Esophagus mucosa (tissue), 1 donor: ENCODE measurements at regions not wholly inside any gene's neighbourhood (a gene's known extent, or its start where the extent isn't known, plus 50 kb on each side); places are given as distances from the start of the nearest gene placed in this dataset.
"Not testable (repeated sequence)": the region's sequence is repeated elsewhere in the genome, so short reads cannot be mapped to it uniquely, and the experiment has no call there.

Experiments
- ATAC-seq: fragments of 200-7000 bp; cut with Tn5 transposase; one replicate; pipeline ENCODE4 v1.9.1; 2020
- donor health status: DM: yes; HTN: yes; CAD: no.

GRCh38 chr2:183811281-183811680, 687.0 kb downstream of the NUP35 start:
- no peak for ATAC-seq

DNA sequence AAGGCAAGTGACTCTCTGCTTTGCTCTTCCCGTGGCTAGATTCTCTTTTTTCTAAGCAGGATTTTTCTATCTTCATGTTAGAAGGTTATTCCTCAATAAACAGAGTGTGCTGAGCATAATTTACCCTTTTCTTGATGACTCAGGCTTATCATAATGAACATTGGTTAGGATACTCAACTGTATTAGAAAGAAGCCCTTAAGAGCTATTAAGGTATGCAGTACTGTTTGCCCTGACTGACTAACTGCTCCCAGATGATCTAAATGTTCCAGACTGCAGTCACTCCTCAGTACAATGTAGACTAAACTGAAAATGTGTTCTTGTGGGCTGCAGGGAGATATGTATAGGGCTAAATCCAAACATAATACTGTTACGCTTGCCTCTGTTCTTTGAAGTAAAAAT, 687.8 kb downstream of the NUP35 start:
- no peak for ATAC-seq

GRCh38 chr2:183825710-183826109, 701.5 kb downstream of the NUP35 start:
- ATAC-seq: no peak

GRCh38 chr2:183829931-183830330, 705.7 kb downstream of the NUP35 start:
- ATAC-seq: no peak

DNA sequence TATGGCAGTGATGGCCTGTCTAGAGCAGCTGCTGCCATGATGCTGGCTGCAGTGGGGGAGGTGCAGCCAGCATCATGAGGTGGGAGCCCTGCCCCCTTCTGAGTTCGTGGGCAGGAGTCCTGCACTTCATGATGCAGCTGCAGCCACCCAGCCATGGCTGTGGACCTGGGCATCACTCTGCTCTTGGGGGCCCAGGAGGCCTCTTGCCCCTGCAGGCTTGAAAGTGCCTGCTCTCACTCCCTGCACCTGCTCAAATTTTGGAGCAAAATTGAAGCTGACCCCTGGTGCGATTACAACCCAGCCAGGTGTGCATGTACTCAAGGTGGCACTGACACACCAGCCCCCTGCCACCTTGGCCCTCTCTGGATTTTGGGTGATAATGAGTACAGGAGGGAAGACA, 712.9 kb downstream of the NUP35 start:
- ATAC-seq: no peak

GRCh38 chr2:183838295-183838694, 714.1 kb downstream of the NUP35 start:
- no peak for ATAC-seq

GRCh38 chr2:183840061-183840584, 715.9 kb downstream of the NUP35 start:
- ATAC-seq: no peak

- ATAC-seq: not testable (repeated sequence)
Measured at GRCh38 chr2:183849826-183850225, 725.6 kb downstream of the NUP35 start.

DNA sequence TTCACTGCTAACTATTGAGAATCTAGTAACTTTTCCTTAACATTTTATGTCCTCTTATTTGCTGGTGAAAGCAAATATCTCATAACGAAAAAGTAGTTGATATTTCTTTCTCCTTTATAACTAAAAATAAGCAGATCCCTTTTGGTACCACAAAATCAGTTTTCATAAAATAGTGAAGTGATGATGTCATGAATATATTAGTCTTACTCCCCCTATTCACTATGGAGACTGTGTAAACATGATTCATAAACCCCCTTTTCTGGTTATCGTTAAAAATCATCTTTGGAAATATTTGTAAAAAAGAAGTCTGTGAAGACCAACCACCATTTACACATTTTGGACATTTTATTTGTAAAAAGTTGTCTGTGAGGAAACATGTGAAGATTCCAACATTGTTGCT, 734.9 kb downstream of the NUP35 start:
- no peak for ATAC-seq

GRCh38 chr2:183866666-183867065, 731.7 kb upstream of the ZNF804A start:
- ATAC-seq: no peak

GRCh38 chr2:183867206-183867605, 731.1 kb upstream of the ZNF804A start:
- no peak for ATAC-seq

- ATAC-seq: no peak
Measured at GRCh38 chr2:183868153-183868552, 730.2 kb upstream of the ZNF804A start.

GRCh38 chr2:183868707-183869106, 729.6 kb upstream of the ZNF804A start:
- ATAC-seq: peak; percentile 86

- ATAC-seq: no peak
Measured at GRCh38 chr2:183872131-183872530, 726.2 kb upstream of the ZNF804A start.

DNA sequence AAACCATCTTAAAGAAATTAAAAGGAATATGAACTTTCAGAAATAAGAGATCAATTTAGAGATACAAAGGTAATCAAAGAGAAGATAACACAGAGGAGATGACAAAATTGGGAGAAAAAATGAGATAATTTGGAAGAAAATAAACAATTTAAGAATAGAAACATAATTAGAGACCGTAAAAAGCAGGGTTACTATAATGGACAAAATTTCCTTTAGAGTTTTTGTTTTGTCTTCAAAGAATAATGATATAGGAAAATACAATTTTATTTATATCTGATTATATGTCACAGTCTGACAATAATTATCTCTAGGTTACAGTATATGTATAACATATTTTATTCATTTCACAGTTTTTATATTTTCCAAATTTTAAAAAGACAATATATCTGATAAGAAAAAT, 716.4 kb upstream of the ZNF804A start:
- ATAC-seq: no peak

GRCh38 chr2:183892315-183892941, 705.9 kb upstream of the ZNF804A start:
- ATAC-seq: no peak

GRCh38 chr2:183898641-183899040, 699.7 kb upstream of the ZNF804A start:
- no peak for ATAC-seq

- ATAC-seq: no peak
Measured at GRCh38 chr2:183901931-183902330, 696.4 kb upstream of the ZNF804A start.

- no peak for ATAC-seq
Measured at GRCh38 chr2:183903026-183903425, 695.3 kb upstream of the ZNF804A start.

GRCh38 chr2:183916041-183916440, 682.3 kb upstream of the ZNF804A start:
- not testable (repeated sequence) for ATAC-seq

GRCh38 chr2:183919167-183919566, 679.2 kb upstream of the ZNF804A start:
- ATAC-seq: no peak

DNA sequence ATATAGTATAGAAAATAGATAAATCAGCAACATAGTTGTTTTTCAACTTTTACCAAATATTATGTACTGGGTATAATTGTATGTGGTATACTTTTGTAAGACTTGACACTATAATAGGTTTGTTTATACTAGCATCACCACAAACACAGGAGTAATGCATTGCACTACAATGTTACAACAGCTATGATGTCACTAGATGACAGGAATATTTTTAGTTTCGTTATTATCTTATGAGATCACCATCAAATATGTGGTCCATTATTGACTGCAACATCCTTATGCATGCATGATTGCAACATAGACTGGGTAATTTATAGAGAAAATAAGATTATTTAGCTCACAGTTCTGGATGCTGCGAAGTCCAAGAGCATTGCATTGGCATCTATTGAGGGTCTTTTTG, 678.4 kb upstream of the ZNF804A start:
- ATAC-seq: no peak

DNA sequence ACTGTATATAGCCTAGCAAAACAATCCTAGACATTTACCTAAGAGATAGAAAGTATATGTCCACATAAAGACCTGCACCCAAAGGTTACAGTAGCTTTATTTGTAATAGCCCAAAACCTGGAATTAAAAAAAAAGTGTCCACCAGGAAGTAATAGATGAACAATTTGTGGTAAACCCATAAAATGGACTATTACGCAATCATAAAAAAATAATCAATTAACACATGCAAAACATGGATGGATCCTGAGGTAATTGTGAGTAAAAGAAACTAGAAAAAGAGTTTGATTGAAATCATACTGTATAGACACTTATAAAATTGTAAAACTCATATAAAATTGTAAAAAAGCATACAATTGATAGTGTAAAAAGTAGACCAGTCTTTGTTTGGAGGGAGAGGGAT, 673.0 kb upstream of the ZNF804A start:
- no peak for ATAC-seq

DNA sequence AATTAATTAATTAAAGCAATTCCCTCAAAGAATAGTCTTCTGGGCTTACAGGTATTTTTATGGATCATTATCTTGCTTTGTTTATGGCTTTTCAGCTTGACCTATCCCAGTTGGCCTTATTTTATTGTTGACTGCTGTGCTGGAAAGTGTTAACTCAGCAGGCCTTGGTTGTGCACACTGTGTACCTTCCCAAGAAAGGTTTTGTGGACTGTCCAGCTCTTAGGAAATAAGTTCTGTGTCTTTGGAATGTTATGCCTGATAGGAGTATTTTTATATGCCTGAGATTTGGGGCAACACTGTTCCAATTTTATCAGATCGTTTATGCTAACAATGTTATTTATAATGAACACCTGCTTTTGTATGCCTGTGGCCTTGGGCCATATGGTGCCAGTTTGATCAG, 671.9 kb upstream of the ZNF804A start:
- no peak for ATAC-seq
